Stimulated activated naive CD4-positive, alpha-beta T cell treated with Interleukin-2 at 50 U/mL for 16 hours (primary cell): ENCODE measurements at regions not wholly inside any gene's neighbourhood (a gene's known extent, or its start where the extent isn't known, plus 50 kb on each side); places are given as distances from the start of the nearest gene placed in this dataset.
"Not testable (repeated sequence)": the region's sequence is repeated elsewhere in the genome, so short reads cannot be mapped to it uniquely, and the experiment has no call there.

Experiments used
- DNase-seq: peaks from one replicate; lab custom pipeline; 2025; lab: John Stamatoyannopoulos, UW

DNA sequence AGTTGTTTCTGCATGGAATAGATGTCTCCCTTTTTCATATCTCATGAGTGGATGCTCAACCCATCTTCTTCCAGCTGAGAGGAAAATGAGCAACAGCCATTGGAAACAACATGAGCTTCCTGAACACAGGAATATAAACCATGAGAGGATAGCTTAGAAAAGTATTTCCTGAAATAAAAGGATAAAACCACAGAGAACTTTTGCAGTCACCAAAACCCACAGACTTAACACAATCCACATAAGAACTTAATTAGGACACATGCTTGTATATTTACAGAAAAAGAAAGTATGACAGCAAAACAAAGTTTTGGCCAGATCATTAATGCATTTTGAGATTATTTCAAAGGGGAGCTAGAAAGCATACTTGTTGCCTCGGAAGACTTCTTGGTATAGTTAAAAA is 180.5 kb upstream of the RASGRP1 start:
- no peak for DNase-seq

DNA sequence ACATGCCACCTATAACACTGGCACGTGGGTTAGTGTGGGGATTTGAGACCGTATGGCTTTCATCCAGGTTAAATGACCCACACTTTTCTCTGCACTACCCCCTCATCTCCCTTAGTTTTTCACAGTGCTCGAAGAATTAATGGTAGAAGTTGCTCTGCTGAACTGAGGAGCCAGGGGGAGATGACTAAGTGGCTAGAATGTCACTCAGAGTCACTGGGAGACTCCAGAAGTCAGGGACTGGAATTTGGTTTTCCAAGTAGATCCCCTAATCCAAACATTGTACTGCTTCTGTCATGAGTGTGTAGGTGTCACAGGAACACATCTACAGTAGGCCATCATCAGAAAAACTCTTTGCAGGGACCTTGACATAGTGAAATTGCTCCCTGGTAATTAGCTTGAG is 181.0 kb upstream of the RASGRP1 start:
- no peak for DNase-seq

DNA sequence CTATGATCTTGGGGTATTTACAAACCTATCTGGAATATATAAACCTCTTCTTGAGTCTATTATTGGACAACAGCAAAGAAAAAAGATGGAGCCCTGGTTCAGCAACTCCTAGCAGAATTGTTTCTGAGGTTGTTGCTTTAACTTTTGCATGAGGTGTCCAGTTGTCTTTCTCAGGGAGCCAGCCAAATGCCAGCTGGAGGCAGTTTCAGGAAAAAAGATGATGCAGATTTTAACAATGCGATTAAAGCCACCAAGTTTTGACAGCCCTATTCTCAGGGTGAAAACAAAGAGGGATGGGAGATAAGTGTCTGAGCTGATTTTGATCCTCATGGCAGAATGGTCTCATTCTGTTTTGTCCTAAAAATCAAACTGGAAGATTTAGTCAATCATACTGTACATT is 181.6 kb upstream of the RASGRP1 start:
- no peak for DNase-seq

DNA sequence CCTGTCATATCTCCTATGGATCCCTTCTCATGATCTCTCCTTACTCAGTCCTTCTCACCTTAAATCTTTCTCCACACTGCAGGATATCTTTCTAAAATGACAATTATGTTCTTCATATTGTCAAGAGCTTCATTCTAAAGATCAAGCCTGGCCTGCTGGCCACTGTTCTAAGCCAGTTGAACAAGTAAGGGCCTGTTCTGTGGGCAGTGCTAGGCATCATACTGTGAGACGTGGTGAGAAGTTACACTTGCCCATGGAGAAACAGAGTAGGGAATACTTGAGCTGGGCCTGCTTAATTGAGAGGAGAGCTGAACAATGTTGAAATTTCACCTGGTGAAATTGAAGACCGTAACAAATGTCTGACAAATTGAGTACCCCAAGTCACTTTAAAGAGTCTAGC is 184.1 kb upstream of the RASGRP1 start:
- no peak for DNase-seq

DNA sequence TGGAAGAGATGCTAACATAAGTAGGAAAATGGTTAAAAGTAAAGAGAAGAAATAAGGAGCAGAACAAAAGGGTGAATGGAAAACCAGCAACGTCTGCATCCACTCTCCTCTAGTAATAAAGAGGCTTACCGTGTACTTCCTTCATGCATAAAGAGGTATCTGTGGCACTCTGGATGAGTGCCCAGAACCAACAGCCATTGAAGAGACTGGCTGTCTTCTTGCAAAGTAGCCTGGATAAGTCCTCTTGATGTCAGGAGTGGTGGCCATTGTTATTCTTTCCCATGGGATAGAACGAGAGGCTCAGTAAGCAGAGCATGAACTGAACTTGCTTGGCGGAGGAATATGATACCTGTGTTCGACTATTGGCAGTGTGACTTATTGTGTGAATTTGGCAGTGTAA is 186.2 kb upstream of the RASGRP1 start:
- no peak for DNase-seq

DNA sequence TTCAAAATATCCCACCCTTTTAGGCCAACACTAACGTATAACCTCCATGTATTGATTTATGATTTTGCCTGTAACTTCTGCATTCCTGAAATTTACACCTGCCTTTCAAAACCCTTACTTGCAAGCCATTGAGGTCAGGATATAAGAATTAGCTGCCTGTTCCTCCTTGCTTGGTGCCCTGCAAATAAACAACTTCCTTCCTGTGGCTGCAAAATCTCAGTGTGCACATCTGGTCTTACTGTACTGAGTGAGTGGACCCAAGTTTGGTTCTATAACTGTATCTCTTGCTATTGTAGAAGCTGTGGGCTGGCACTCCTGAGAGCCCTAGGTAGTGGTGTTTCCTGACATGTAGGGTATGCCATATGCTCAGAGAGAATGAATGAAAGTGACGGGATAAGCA is 191.1 kb upstream of the RASGRP1 start:
- DNase-seq = no peak

DNA sequence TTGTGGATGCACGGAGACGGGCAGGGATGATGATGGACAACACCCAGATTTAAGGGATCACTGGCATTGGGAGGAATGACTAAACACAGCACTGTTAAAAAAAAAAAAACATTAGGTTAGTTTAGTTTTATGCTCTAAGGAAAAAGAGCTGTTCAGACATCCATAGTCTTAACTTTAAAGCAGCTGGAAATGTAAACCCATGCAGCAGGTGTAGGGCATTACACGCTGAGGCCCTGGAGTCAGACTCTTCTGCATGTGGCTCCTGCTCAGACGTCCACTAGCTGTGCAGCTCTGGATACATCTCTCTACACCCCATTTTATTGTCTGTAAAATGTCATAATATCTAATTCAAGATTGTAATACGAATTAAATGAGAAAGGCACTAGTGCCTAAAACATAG is 191.8 kb upstream of the RASGRP1 start:
- DNase-seq = no peak

DNA sequence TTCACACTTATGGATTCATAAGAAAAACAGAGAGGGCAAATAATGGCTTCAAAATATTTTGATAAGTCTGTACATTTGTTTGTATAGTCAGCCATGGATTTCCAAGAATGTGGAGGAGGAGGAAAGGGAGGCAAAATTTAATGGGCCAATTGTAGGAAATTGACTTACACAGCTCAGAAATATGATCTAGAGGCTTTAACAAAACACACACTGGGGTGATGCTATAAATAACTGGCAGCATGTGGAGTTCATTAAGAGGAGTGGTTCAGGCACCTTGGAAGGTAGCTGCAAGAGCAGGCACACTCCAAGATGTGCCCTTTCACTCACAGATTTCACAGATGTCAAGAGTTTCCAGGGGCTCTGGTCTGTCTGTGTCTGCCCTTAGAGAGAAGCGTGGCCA is 193.4 kb upstream of the RASGRP1 start:
- DNase-seq = no peak

DNA sequence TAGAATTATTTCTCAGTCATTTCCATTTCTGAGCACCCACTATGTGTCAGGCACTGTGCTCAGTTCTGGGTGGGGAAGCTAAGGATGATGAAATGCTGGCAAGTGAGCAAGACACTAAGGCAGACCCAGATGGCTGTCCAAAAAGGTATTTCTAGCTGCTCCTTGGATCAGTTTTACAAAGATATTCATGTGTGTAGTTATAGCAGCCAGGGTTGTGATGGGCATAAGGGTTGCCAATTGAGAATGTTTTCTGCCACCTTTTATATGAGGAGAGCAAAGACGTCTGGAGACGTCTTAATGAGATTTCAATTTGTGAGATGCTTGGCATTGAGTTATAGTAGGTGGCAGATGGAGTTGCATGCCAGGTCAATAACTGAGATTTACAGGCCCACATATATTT is 197.1 kb upstream of the RASGRP1 start:
- DNase-seq = no peak

DNA sequence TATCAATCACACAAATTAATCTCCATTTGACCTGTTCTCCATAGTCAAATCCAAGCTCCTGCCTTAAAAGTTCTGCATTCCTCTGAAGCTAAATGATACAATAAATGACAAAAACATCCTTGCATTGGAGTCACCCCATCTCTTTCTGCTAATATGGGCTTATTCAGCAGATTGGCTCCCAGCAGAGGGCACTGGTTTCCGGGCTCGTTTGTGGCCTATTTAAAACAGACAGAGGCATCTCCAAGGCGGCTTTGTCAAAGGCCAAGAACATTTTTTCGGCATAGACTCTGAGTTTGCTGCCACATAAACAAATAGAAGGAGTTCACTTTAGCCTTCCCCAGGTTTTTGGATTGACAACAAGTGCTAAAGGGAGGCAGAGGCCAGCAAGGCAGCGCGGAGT is 204.4 kb upstream of the RASGRP1 start:
- no peak for DNase-seq

DNA sequence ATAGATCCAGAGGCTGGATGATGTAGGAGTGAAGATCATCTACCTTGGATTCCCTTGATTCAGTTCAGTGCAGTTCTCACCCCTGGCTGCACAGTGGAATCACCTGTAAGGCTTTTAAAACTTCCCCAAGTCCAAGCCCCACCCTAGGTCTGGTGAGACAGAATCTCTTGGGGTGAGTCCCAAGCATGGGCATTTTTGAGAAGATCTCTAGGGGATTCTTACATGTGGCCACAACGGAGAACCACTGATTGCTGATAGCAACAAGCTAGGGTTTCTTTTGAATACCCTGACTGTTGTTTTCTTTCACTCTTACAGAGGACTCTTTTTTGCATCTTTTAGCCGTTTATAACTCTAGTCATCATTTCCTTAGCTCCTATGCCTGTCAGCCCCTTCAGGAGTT is 204.9 kb upstream of the RASGRP1 start:
- DNase-seq = no peak

DNA sequence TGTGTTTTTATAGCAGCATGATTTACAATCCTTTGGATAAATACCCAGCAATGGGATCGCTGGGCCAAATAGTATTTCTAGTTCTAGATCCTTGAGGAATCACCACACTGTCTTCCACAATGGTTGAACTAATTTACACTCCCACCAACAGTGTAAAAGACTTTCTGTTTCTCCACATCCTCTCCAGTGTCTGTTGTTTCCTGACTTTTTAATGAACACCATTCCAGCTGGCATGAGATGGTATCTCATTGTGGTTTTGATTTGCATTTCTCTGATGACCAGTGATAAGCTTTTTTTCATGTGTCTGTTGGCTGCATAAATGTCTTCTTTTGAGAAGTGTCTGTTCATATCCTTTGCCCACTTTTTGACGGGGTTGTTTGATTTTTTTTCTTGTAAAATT is 209.5 kb upstream of the RASGRP1 start:
- not testable (repeated sequence) for DNase-seq

DNA sequence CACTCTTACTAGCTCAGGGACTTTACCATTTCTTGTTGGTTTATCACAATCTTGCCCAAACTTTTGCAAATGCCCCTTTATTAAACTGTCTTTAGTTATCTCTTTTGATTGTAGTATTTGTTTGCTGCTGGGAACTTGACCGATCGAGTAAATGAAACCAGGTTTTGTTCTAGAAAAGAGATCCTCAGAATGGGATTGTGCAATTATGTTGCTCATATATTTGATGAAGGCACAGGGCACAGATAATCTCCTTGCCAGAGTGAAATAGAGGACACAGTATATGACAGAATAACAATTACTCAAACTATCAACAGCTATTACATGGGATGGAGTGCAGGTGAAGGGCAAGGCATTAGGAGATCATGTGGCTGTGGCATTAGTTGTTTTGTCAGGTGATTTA is 216.6 kb upstream of the RASGRP1 start:
- no peak for DNase-seq

DNA sequence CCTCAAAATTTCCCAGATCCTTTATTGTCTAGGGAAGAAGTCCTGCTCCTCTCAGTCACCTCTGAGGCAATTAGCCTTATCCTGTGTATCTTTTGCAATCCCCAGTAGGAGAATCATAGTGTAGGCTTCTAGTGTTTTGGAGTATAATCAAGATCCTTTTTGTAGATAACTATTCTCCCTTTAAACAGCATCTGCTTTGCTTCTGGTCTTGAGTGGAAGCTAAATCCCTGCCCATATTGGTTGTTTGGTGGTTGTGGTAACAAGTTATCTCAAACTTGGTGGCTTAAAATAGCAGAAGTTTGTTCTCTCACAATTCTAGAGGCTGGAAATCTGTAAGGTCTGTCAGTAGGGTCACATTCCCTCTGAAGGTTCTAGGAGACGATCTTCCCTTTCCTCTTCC is 217.5 kb upstream of the RASGRP1 start:
- DNase-seq = no peak

DNA sequence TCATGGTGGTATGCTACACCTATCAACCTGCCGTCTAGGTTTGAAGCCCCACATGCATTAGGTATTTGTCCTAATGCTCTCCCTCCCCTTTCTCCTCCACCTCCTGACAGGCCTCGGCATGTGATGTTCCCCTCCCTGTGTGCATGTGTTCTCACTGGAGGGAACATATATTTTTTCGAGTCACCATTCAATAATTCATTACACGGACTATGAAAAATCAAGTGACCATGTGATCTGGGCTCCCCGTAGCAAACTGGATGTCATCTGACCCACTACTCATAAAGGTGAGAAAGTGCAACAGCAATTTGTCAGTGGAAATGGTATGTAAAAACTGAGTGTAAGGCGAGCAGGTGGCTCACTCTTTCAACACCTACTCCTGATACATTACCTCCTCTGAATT is 224.3 kb upstream of the RASGRP1 start:
- no peak for DNase-seq

DNA sequence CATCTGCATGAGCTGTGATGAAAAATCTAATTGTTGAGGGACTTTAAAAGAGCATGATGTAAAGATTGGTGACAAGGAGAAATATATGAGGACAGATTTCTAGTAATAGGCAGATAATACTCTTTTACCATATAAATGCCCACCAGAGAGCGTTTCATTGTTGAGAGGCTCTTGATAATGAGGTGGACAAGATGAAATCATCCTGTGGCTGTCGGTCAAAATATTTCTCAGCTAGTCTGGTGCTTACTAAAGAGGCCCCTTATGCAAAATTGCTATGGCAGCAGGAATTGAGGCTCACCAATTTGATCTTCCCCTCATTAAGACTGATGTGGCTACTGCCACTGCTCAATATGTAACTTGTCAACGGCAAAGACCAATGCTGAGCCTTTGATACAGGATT is 225.0 kb upstream of the RASGRP1 start:
- no peak for DNase-seq

DNA sequence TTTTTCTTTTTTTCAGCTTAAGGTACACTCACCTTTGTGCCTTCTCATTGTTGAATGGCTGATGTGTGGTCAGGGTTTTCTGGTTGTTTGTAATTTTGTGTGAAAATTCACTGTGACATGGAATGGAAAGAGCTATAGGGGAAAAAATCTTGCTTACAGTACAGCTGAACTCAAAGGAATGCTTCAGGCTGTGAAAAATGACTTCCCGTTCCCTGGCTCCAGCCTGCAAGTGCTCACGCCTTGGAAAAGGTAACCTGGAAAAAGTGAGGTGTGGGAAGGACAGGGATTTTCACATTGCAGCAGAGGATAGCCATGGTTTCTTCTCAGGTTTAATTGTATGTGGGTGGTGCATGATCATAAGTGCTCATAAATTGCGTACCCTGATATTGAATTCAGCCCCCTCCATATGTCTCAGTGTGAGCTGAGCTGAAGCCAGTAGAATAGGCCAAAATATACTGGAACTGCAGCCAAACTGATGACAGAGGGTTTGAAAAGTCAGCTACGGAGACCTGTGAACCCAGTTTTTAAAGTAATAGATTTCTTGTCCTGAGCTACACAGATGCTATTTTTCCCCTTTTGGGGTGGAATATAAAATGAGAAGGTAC is 228.7 kb upstream of the RASGRP1 start:
- no peak for DNase-seq

DNA sequence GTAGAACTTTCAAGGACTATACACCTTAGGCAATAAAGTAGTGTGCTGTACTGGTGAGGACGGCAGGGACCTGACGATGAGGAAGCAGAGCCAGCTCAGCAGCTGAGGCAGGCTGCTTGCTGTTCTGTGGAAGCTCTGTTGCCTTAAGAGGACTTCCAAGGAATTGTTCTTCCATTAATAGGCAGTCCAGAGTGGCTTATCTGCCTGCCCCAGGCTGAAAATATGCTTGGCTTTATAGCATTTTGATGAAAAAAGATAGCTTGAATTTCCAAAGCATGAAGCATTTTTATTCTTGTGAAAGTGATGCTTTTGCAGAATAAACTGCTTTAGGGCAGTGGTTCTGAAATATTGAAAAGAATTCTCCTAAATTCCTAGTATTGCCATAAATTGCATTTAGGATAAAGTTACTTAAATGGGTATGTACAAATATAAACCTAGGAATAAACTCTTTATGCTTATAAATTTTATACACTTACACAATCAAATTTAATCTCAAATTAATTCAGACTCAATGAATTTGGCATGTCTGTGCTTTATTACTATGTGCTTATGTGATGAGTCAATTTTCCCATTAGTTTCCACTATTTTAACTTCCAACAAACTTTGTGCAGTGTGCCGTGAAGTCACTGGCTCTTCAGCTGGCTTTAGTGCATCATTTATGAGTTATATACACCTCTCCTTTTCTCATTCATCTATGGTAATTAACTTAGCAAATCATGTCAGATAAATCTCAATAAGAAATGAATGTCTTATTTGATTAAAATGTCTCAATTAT is 231.0 kb upstream of the RASGRP1 start:
- no peak for DNase-seq

DNA sequence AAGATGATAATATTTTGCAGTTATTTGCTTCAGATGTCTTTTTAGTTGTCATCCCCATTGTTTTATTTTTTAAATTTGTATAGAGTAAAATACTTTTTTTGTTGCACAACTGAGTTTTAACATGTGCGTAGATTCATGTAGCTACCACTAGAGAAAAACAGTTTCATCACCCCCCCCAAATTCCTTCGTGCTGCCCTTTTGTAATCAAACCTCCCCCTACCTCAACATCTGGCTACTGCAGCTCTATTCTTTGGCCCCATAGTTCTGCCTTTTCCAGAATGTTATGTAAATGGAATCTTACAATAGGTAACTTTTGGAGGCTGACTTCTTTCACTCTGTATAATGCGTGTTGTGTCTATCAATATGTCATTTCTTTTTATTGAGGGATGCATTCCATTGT is 232.0 kb upstream of the RASGRP1 start:
- DNase-seq = no peak

DNA sequence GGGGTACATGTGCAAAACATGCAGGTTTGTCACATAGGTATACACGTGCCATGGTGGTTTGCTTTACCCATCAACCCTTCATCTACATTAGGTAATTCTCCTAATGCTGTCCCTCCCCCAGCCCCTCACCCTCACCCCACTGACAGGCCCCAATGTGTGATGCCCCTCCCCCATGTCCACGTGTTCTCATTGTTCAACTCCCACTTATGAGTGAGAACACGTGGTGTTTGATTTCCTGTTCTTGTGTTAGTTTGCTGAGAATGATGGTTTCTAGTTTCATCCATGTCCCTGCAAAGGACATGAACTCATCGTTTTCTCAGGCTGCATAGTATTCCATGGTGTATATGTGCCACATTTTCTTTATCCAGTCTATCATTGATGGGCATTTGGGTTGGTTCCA is 232.9 kb upstream of the RASGRP1 start:
- not testable (repeated sequence) for DNase-seq

DNA sequence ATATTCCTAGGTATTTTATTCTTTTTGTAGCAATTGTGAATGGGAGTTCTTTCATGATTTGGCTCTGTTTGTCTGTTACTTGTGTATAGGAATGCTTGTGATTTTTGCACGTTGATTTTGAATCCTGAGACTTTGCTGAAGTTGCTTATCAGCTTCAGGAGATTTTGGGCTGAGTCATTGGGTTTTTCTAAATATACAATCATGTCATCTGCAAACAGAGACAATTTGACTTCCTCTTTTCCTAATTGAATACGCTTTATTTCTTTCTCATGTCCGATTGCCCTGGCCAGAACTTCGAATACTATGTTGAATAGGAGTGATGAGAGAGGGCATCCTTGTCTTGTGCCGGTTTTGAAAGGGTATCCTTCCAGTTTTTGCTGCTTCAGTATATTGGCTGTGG is 234.6 kb upstream of the RASGRP1 start:
- DNase-seq = not testable (repeated sequence)

DNA sequence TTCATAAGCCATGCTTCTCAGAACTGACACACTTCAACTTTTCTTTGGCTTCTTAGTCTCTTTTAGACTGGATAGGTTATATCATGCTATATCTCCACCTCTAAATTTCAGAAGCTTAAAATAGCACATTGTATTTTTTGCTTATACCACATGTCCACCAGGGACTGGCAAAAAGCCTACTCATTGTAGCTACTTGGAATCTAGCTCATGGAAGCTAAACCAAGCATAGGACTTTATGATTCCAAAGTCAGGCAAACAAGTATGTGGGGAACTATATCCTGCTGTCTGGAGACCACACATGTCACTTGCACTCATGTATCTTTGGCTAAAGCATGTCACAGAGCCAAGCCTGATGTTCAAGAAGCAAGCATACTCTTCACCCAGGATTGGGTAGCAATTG is 245.0 kb upstream of the RASGRP1 start:
- no peak for DNase-seq

DNA sequence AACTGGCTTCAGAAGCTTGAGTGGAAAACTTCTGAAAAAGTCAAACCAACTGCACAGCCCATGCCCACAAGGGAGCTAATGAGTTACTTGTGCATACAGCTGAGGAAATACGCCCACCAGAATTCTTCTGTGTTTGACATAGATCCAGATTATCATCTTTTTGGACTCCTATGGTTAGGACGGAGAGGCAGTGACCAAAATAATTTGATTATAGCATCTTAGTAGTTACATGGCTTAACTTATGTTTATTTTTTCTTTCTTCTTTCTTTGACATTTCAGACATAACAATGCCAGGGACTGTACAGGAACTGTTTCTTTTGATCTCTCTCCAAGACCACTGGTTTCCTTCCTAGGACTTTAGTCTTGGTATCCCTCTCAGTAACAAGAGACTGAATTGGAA is 246.1 kb upstream of the RASGRP1 start:
- DNase-seq = no peak

DNA sequence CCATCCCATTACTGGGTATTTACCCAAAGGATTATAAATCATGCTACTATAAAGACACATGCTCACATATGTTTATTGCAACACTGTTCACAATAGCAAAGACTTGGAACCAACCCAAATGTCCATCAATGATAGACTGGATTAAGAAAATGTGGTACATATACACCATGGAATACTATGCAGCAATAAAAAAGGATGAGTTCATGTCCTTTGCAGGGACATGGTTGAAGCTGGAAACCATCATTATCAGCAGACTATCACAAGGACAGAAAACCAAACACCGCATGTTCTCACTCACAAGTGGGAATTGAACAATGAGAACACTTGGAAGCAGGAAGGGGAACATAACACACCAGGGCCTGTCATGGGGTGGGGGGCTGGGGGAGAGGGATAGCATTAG is 249.6 kb upstream of the RASGRP1 start:
- not testable (repeated sequence) for DNase-seq
